Fibroblast of lung (primary cell): ENCODE measurements at regions not wholly inside any gene's neighbourhood (a gene's known extent, or its start where the extent isn't known, plus 50 kb on each side); places are given as distances from the start of the nearest gene placed in this dataset.

Experiments
- EZH2 ChIP-seq: IDR thresholded peaks from 2 replicates; pipeline ENCODE4 v1.5.1; 2012; ENCODE audit warnings: low read length, control low read depth, mild to moderate bottlenecking; ENCODE audit errors: missing control alignments
- TF ChIP-seq, protein P1 (sequence below), 2 donors: IDR thresholded peaks in 1 of 2; conservative IDR thresholded peaks in 1 of 2; 1 replicate in 1 of 2; 2 replicates in 1 of 2; pipeline ENCODE4 v1.5.1; 2011 to 2012; ENCODE audit warnings: low read length in 2 of 2, control low read depth in 1 of 2, inconsistent platforms in 1 of 2, low read depth in 1 of 2, mild to moderate bottlenecking in 1 of 2

DNA sequence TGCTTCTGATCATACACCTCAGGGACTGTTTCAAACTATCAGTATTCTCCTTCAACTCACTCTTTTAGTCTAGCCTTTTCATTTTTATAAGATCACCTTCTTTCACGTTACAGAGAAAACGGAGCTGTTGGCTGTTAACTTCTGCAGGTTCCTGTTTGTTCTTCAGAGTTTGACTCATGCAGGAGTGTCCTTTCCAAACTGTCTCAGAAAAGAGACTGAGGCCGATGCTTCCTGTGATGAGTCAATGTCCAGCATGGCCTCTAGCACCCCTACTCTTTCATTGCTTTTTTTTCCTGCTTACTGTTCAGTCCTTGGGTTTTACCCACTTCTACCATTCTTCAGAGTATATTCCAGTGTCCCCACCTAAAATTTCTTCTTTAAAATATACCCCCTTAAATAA lies 240.8 kb upstream of the RGPD4 start:
- TF ChIP-seq, protein P1, sequence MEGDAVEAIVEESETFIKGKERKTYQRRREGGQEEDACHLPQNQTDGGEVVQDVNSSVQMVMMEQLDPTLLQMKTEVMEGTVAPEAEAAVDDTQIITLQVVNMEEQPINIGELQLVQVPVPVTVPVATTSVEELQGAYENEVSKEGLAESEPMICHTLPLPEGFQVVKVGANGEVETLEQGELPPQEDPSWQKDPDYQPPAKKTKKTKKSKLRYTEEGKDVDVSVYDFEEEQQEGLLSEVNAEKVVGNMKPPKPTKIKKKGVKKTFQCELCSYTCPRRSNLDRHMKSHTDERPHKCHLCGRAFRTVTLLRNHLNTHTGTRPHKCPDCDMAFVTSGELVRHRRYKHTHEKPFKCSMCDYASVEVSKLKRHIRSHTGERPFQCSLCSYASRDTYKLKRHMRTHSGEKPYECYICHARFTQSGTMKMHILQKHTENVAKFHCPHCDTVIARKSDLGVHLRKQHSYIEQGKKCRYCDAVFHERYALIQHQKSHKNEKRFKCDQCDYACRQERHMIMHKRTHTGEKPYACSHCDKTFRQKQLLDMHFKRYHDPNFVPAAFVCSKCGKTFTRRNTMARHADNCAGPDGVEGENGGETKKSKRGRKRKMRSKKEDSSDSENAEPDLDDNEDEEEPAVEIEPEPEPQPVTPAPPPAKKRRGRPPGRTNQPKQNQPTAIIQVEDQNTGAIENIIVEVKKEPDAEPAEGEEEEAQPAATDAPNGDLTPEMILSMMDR (conservative IDR thresholded peaks at IDR 0.05 in 1 of 2, IDR thresholded peaks at IDR 0.05 in 1 of 2; ENCODE audit: low read depth in 1 of 2, low read length in 2 of 2) = no peak
- TF ChIP-seq EZH2 = no peak
